Gastroesophageal sphincter (tissue), 4 donors: ENCODE measurements at regions not wholly inside any gene's neighbourhood (a gene's known extent, or its start where the extent isn't known, plus 50 kb on each side); places are given as distances from the start of the nearest gene placed in this dataset.

ENCODE experiments used
- ATAC-seq: fragments of 150-250 bp; one replicate; pipeline ENCODE4 v1.9.1; 2016; ENCODE audit warnings: mild to moderate bottlenecking, moderate library complexity
- H3K27ac ChIP-seq, 4 donors: fragments of 200-600 bp; sonication (generic) in 3 of 4; 1 replicate in 3 of 4; 2 replicates in 1 of 4; pipeline ENCODE4 v1.5.1; 2016 to 2019
- H3K27me3 ChIP-seq: fragments of 200-600 bp; sonication (generic); one replicate; pipeline ENCODE4 v1.5.1; 2019
- H3K36me3 ChIP-seq, 2 donors: fragments of 200-600 bp; sonication (generic); one replicate each; pipeline ENCODE4 v1.5.1; 2019; ENCODE audit warnings: control low read depth in 1 of 2
- H3K4me1 ChIP-seq, 3 donors: fragments of 200-600 bp; sonication (generic); 1 replicate in 2 of 3; 2 replicates in 1 of 3; pipeline ENCODE4 v1.5.1; 2016 to 2019; ENCODE audit warnings: control low read depth in 2 of 3
- H3K4me3 ChIP-seq, 2 donors: fragments of 200-600 bp; sonication (generic); one replicate each; pipeline ENCODE4 v1.5.1; 2019; ENCODE audit warnings: mild to moderate bottlenecking in 1 of 2, moderate library complexity in 1 of 2
- H3K9me3 ChIP-seq, 3 donors: fragments of 200-600 bp; sonication (generic); one replicate each; pipeline ENCODE4 v1.5.1; 2017 to 2019; ENCODE audit warnings: control low read depth in 2 of 3
- CTCF ChIP-seq, 4 experiments: fragments of 200-600 bp in 2 of 4; fragments of 450-650 bp in 2 of 4; sonication (generic) in 1 of 4; IDR thresholded peaks; one replicate each; pipeline ENCODE4 v1.5.1; 2017 to 2019; ENCODE audit warnings: antibody characterized with exemption in 4 of 4, mild to moderate bottlenecking in 2 of 4, moderate library complexity in 2 of 4
- EP300 ChIP-seq: sonication (generic); formaldehyde crosslinking; IDR thresholded peaks from one replicate; pipeline ENCODE4 v1.6.1; 2017; ENCODE audit warnings: antibody characterized with exemption, mild to moderate bottlenecking
- POLR2A ChIP-seq, 2 donors: fragments of 450-650 bp; IDR thresholded peaks; one replicate each; pipeline ENCODE4 v1.6.1; 2017; ENCODE audit warnings: antibody characterized with exemption in 2 of 2, mild to moderate bottlenecking in 2 of 2, moderate library complexity in 1 of 2
- POLR2AphosphoS5 ChIP-seq: sonication (generic); formaldehyde crosslinking; IDR thresholded peaks from one replicate; pipeline ENCODE4 v1.6.1; 2017; ENCODE audit warnings: antibody characterized with exemption
- WGBS, 2 donors: methylation state at CpG; one replicate each; pipeline ENCODE4 v1.1.5; 2018; ENCODE audit warnings: low coverage in 1 of 2; 5-methylcytosine and 5-hydroxymethylcytosine counted together

GRCh38 chr14:75350505-75351060, 72.0 kb downstream of the FOS start:
- H3K9me3 ChIP-seq, result no peaks in the 10 kb centered on the region
- no peak overlapping the region for H3K27ac ChIP-seq
- H3K4me1 ChIP-seq, result peaks cover 0 to 7% (median 0%) of the 10 kb centered on the region in 3 donors
- H3K27me3 ChIP-seq, result no peaks in the 10 kb centered on the region
- no peak for ATAC-seq
- WGBS, 2 donors, result 80 to 94% methylated on average over 1 of the region's 1 CpG
- no peaks in the 10 kb centered on the region for H3K36me3 ChIP-seq
- no peak overlapping the region for H3K4me3 ChIP-seq
- no peak for TF ChIP-seq POLR2A (IDR thresholded peaks at IDR 0.05)
- no peak for TF ChIP-seq POLR2AphosphoS5
- TF ChIP-seq EP300, result no peak
- no peak for TF ChIP-seq CTCF (IDR thresholded peaks at IDR 0.05)

- no peak for ATAC-seq
- H3K9me3 ChIP-seq, result no peaks in the 10 kb centered on the region
- H3K27ac ChIP-seq, result no peak overlapping the region
- H3K27me3 ChIP-seq, result no peaks in the 10 kb centered on the region
- TF ChIP-seq POLR2A (IDR thresholded peaks at IDR 0.05), result no peak
- no peak for TF ChIP-seq CTCF (IDR thresholded peaks at IDR 0.05)
- no peak for TF ChIP-seq EP300
- no peak for TF ChIP-seq POLR2AphosphoS5
- WGBS, 2 donors, result 62 to 79% methylated on average over 3 of the region's 3 CpGs
- no peak overlapping the region for H3K4me3 ChIP-seq
- peaks cover 0 to 27% (median 8%) of the 10 kb centered on the region in 3 donors for H3K4me1 ChIP-seq
- no peaks in the 10 kb centered on the region for H3K36me3 ChIP-seq
Measured at GRCh38 chr14:75359098-75359497, 68.7 kb upstream of the JDP2 start.

GRCh38 chr14:75361041-75361440, 66.8 kb upstream of the JDP2 start:
- no peak for TF ChIP-seq POLR2AphosphoS5
- TF ChIP-seq CTCF (IDR thresholded peaks at IDR 0.05), result no peak
- no peak for TF ChIP-seq POLR2A (IDR thresholded peaks at IDR 0.05)
- no peak for TF ChIP-seq EP300
- H3K4me1 ChIP-seq, result peaks cover 0 to 27% (median 8%) of the 10 kb centered on the region in 3 donors
- no peak overlapping the region for H3K4me3 ChIP-seq
- no peaks in the 10 kb centered on the region for H3K36me3 ChIP-seq
- no peaks in the 10 kb centered on the region for H3K9me3 ChIP-seq
- 60% methylated on average over 3 of the region's 6 CpGs; no CpG with 5 or more reads in 1 of the 2 donors for WGBS, 2 donors
- ATAC-seq, result no peak
- H3K27ac ChIP-seq, result no peak overlapping the region
- no peaks in the 10 kb centered on the region for H3K27me3 ChIP-seq

- H3K27me3 ChIP-seq, result no peaks in the 10 kb centered on the region
- no peak for TF ChIP-seq POLR2A (IDR thresholded peaks at IDR 0.05)
- TF ChIP-seq EP300, result no peak
- no peak for TF ChIP-seq POLR2AphosphoS5
- TF ChIP-seq CTCF (IDR thresholded peaks at IDR 0.05), result no peak
- ATAC-seq, result peak; percentile 58
- 61 to 88% methylated on average over 2 to 4 of the region's 7 CpGs for WGBS, 2 donors
- no peaks in the 10 kb centered on the region for H3K9me3 ChIP-seq
- no peak overlapping the region for H3K27ac ChIP-seq
- peaks cover 0 to 27% (median 8%) of the 10 kb centered on the region in 3 donors for H3K4me1 ChIP-seq
- H3K4me3 ChIP-seq, result no peak overlapping the region
- no peaks in the 10 kb centered on the region for H3K36me3 ChIP-seq
Measured at GRCh38 chr14:75361751-75362433, 65.9 kb upstream of the JDP2 start.

- Histone ChIP-seq H3K36me3 (no peaks in the 10 kb centered on the region), H3K4me1 (peaks cover 0 to 27% (median 8%) of the 10 kb centered on the region in 3 donors), H3K27me3 (no peaks in the 10 kb centered on the region), H3K9me3 (no peaks in the 10 kb centered on the region), H3K27ac (no peak overlapping the region), H3K4me3 (no peak overlapping the region)
- no peak for ATAC-seq
- TF ChIP-seq EP300, result no peak
- TF ChIP-seq POLR2AphosphoS5, result no peak
- TF ChIP-seq CTCF (IDR thresholded peaks at IDR 0.05), result no peak
- no peak for TF ChIP-seq POLR2A (IDR thresholded peaks at IDR 0.05)
- WGBS, 2 donors, result 80 to 81% methylated on average over 1 to 4 of the region's 5 CpGs
Measured at GRCh38 chr14:75363130-75363529, 64.7 kb upstream of the JDP2 start.
